Gastroesophageal sphincter (tissue), 3 donors: ENCODE measurements at regions not wholly inside any gene's neighbourhood (a gene's known extent, or its start where the extent isn't known, plus 50 kb on each side); places are given as distances from the start of the nearest gene placed in this dataset.

Source experiments
- CTCF ChIP-seq, 4 experiments: fragments of 200-600 bp in 2 of 4; fragments of 450-650 bp in 2 of 4; sonication (generic) in 1 of 4; IDR thresholded peaks; one replicate each; pipeline ENCODE4 v1.5.1; 2017 to 2019; ENCODE audit warnings: antibody characterized with exemption in 4 of 4, mild to moderate bottlenecking in 2 of 4, moderate library complexity in 2 of 4
- POLR2A ChIP-seq, 2 donors: fragments of 450-650 bp; IDR thresholded peaks; one replicate each; pipeline ENCODE4 v1.6.1; 2017; ENCODE audit warnings: antibody characterized with exemption in 2 of 2, mild to moderate bottlenecking in 2 of 2, moderate library complexity in 1 of 2

DNA sequence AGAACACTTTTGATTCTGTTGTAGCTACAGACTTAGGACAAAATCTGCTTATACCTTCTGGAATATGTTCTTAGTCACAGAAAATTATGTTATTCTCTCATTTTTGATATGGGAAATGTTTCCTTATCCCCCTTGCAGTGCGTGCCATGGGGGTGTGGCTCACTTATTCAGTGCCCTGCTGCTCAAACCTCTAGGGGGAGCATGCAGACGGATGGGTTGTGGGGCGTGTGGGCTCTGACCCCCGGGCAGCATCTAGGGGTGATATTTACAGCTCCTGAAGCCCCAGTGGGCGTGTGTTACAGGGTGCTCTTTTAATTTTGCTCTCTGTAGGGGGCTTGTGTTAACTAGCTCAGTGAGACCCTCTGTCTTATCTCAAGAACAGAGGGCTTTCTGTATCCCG lies 61.3 kb upstream of the FERMT1 start:
- TF ChIP-seq POLR2A (IDR thresholded peaks at IDR 0.05) = no peak
- no peak for TF ChIP-seq CTCF (IDR thresholded peaks at IDR 0.05)
